Endothelial cell of umbilical vein (primary cell): ENCODE measurements at regions not wholly inside any gene's neighbourhood (a gene's known extent, or its start where the extent isn't known, plus 50 kb on each side); places are given as distances from the start of the nearest gene placed in this dataset.

ENCODE experiments used
- CTCF ChIP-seq, 2 donors: IDR thresholded peaks; 1 replicate in 1 of 2; 2 replicates in 1 of 2; pipeline ENCODE4 v1.5.1; 2011; ENCODE audit warnings: low read length in 2 of 2, mild to moderate bottlenecking in 2 of 2, moderate library complexity in 2 of 2, control low read depth in 1 of 2, inconsistent platforms in 1 of 2, low read depth in 1 of 2; ENCODE audit not compliant: insufficient read depth in 1 of 2; ENCODE audit errors: extremely low read depth in 1 of 2
- MAX ChIP-seq: IDR thresholded peaks from 2 replicates; pipeline ENCODE4 v1.6.1; 2011; ENCODE audit not compliant: insufficient read depth, insufficient read length

GRCh38 chr3:181613813-181614212 lies 97.9 kb upstream of the SOX2 start:
- no peak for TF ChIP-seq CTCF (IDR thresholded peaks at IDR 0.05; ENCODE audit: extremely low read depth in 1 of 2, insufficient read depth in 1 of 2, low read depth in 1 of 2, low read length in 2 of 2)
- no peak for TF ChIP-seq MAX
